ENCODE measurements at regions not wholly inside any gene's neighbourhood (a gene's known extent, or its start where the extent isn't known, plus 50 kb on each side); places are given as distances from the start of the nearest gene placed in this dataset.

GRCh38 chr5:88666761-88667495 is 216.1 kb downstream of the MEF2C start:
- Histone ChIP-seq H3K79me2 (ENCODE audit: insufficient read depth, low read length) (no peaks in the 10 kb centered on the region), H3K4me2 (ENCODE audit: insufficient read depth, low read length) (no peak overlapping the region), H3K36me3 (ENCODE audit: insufficient read depth, low read length) (no peaks in the 10 kb centered on the region), H3K9ac (ENCODE audit: low read depth, low read length) (no peak overlapping the region), H4K20me1 (ENCODE audit: insufficient read depth, low read length) (no peaks in the 10 kb centered on the region), H3K27ac (ENCODE audit: low read length) (no peak overlapping the region), H3K4me1 (ENCODE audit: insufficient read depth, low read length) (no peaks in the 10 kb centered on the region), H3K9me3 (ENCODE audit: insufficient read depth, low read length, severe bottlenecking) (no peaks in the 10 kb centered on the region), H2AFZ (ENCODE audit: low read depth, low read length) (no peak overlapping the region), H3K4me3 (ENCODE audit: low read depth in 1 of 2, low read length in 2 of 2) (no peak overlapping the region), H3K27me3 (ENCODE audit: insufficient read depth, low read length, poor library complexity) (no peaks in the 10 kb centered on the region)
- TF ChIP-seq CTCF (IDR thresholded peaks at IDR 0.05; ENCODE audit: borderline replicate concordance, extremely low read depth, low read length, poor library complexity, severe bottlenecking) (no peak), EZH2 (IDR thresholded peaks at IDR 0.05; ENCODE audit: borderline replicate concordance, low read depth, low read length, severe bottlenecking) (no peak)
- ATAC-seq (ENCODE audit: insufficient read depth, low read depth): no peak
- DNase-seq: no peak

GRCh38 chr5:88665750-88666215 is 217.2 kb downstream of the MEF2C start:
- no peak overlapping the region for H2AFZ ChIP-seq (ENCODE audit: low read depth, low read length)
- no peaks in the 10 kb centered on the region for H3K27me3 ChIP-seq (ENCODE audit: insufficient read depth, low read length, poor library complexity)
- H3K4me2 ChIP-seq (ENCODE audit: insufficient read depth, low read length): no peak overlapping the region
- H3K4me1 ChIP-seq (ENCODE audit: insufficient read depth, low read length): no peaks in the 10 kb centered on the region
- H3K4me3 ChIP-seq (ENCODE audit: low read depth in 1 of 2, low read length in 2 of 2): no peak overlapping the region
- no peaks in the 10 kb centered on the region for H4K20me1 ChIP-seq (ENCODE audit: insufficient read depth, low read length)
- no peak overlapping the region for H3K27ac ChIP-seq (ENCODE audit: low read length)
- H3K9me3 ChIP-seq (ENCODE audit: insufficient read depth, low read length, severe bottlenecking): no peaks in the 10 kb centered on the region
- H3K36me3 ChIP-seq (ENCODE audit: insufficient read depth, low read length): no peaks in the 10 kb centered on the region
- TF ChIP-seq EZH2 (IDR thresholded peaks at IDR 0.05; ENCODE audit: borderline replicate concordance, low read depth, low read length, severe bottlenecking): no peak
- no peak for ATAC-seq (ENCODE audit: insufficient read depth, low read depth)
- H3K9ac ChIP-seq (ENCODE audit: low read depth, low read length): no peak overlapping the region
- no peaks in the 10 kb centered on the region for H3K79me2 ChIP-seq (ENCODE audit: insufficient read depth, low read length)
- DNase-seq: no peak

- Histone ChIP-seq H4K20me1 (ENCODE audit: insufficient read depth, low read length) (no peaks in the 10 kb centered on the region), H3K4me1 (ENCODE audit: insufficient read depth, low read length) (no peaks in the 10 kb centered on the region), H3K27me3 (ENCODE audit: insufficient read depth, low read length, poor library complexity) (no peaks in the 10 kb centered on the region)
These were observed 218.3 kb downstream of the MEF2C start for GRCh38 chr5:88664645-88665044.

More at GRCh38 chr5:88664645-88665044, 218.3 kb downstream of the MEF2C start:
- H2AFZ ChIP-seq (ENCODE audit: low read depth, low read length): no peak overlapping the region
- DNase-seq (no peak), ATAC-seq (ENCODE audit: insufficient read depth, low read depth) (no peak)
- H3K27ac ChIP-seq (ENCODE audit: low read length): no peak overlapping the region
- H3K4me3 ChIP-seq (ENCODE audit: low read depth in 1 of 2, low read length in 2 of 2): no peak overlapping the region
- H3K79me2 ChIP-seq (ENCODE audit: insufficient read depth, low read length): no peaks in the 10 kb centered on the region
- H3K9ac ChIP-seq (ENCODE audit: low read depth, low read length): no peak overlapping the region
- H3K9me3 ChIP-seq (ENCODE audit: insufficient read depth, low read length, severe bottlenecking): no peaks in the 10 kb centered on the region
- H3K36me3 ChIP-seq (ENCODE audit: insufficient read depth, low read length): no peaks in the 10 kb centered on the region
- H3K4me2 ChIP-seq (ENCODE audit: insufficient read depth, low read length): no peak overlapping the region
- TF ChIP-seq EZH2 (IDR thresholded peaks at IDR 0.05; ENCODE audit: borderline replicate concordance, low read depth, low read length, severe bottlenecking): no peak
- no peak for TF ChIP-seq CTCF (IDR thresholded peaks at IDR 0.05; ENCODE audit: borderline replicate concordance, extremely low read depth, low read length, poor library complexity, severe bottlenecking)

All from DND-41 (cell line).